ENCODE measurements at regions not wholly inside any gene's neighbourhood (a gene's known extent, or its start where the extent isn't known, plus 50 kb on each side); places are given as distances from the start of the nearest gene placed in this dataset.
"Not testable (repeated sequence)": the region's sequence is repeated elsewhere in the genome, so short reads cannot be mapped to it uniquely, and the experiment has no call there.

DNA sequence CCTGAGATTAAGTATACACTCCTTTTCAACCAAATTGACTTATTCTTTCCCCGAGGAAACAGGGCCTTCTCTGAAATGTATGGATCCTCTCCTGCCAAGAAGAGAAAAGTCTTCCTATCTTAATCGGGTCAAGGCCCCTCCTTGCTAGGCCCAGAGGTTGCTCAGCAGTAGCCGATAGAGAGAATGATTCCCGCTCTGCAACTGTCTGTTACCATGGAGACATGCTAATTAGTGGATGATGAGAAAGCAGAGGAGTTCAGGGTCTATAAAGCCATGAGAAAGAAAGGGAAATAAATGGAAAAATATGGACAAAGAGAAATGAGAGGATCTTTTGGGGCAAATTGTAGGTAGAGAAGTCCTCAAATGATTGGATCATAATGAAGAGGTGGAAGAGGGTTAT is 103.5 kb downstream of the POU4F1 start:
- WGBS, 2 donors (ENCODE audit: low coverage in 1 of 2) = 50 to 53% methylated on average over 3 to 4 of the region's 4 CpGs

DNA sequence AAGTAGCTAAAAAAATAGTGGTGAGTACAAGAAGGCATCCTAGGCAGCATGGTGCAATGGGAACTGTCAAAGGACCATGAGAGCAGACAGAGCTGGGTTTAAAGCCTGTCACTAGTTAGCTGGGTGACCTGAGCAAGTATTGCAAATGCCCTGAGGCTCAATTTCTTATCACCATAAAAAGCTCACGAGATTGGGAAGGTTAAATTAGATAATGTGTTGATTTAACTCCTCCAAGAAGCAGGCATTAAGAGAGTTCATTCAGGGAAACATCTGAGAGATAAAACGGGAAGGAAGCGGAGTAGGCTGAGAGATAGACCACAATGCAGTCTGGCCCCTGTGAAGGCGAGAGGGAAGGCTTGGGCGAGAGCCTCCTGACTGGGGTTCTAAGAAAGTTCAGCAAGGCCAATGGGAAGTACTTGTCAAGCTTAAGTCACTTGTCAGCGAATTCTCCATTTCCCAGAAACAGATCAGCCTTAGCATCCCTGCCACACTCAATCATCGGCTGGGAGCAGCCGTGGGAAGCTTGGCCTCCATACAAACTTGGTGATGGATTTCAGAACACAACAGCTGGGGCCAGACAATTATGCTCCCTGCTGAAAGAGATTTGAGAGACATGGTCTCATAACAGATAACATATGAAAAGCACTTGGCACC is 105.5 kb downstream of the POU4F1 start:
- Histone ChIP-seq H3K9me3 (no peaks in the 10 kb centered on the region), H3K4me1 (no peaks in the 10 kb centered on the region), H3K4me3 (no peak overlapping the region), H3K36me3 (no peaks in the 10 kb centered on the region), H3K27ac (no peak overlapping the region), H3K27me3 (no peaks in the 10 kb centered on the region)
- no peak for ATAC-seq
- 37 to 54% methylated on average over 3 to 6 of the region's 8 CpGs for WGBS, 2 donors (ENCODE audit: low coverage in 1 of 2)
- TF ChIP-seq EP300 (IDR thresholded peaks at IDR 0.05) = no peak

More for the DNA sequence above, 103.5 kb downstream of the POU4F1 start:
- H3K27me3 ChIP-seq = no peaks in the 10 kb centered on the region
- no peak for ATAC-seq
- no peak overlapping the region for H3K4me3 ChIP-seq
- no peaks in the 10 kb centered on the region for H3K36me3 ChIP-seq
- no peaks in the 10 kb centered on the region for H3K4me1 ChIP-seq
- no peak overlapping the region for H3K27ac ChIP-seq
- no peak for TF ChIP-seq EP300 (IDR thresholded peaks at IDR 0.05)
- TF ChIP-seq POLR2A (IDR thresholded peaks at IDR 0.05) = no peak
- TF ChIP-seq, protein P1, sequence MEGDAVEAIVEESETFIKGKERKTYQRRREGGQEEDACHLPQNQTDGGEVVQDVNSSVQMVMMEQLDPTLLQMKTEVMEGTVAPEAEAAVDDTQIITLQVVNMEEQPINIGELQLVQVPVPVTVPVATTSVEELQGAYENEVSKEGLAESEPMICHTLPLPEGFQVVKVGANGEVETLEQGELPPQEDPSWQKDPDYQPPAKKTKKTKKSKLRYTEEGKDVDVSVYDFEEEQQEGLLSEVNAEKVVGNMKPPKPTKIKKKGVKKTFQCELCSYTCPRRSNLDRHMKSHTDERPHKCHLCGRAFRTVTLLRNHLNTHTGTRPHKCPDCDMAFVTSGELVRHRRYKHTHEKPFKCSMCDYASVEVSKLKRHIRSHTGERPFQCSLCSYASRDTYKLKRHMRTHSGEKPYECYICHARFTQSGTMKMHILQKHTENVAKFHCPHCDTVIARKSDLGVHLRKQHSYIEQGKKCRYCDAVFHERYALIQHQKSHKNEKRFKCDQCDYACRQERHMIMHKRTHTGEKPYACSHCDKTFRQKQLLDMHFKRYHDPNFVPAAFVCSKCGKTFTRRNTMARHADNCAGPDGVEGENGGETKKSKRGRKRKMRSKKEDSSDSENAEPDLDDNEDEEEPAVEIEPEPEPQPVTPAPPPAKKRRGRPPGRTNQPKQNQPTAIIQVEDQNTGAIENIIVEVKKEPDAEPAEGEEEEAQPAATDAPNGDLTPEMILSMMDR (IDR thresholded peaks at IDR 0.05) = no peak
- TF ChIP-seq POLR2AphosphoS5 (IDR thresholded peaks at IDR 0.05) = no peak
- H3K9me3 ChIP-seq = no peaks in the 10 kb centered on the region

DNA sequence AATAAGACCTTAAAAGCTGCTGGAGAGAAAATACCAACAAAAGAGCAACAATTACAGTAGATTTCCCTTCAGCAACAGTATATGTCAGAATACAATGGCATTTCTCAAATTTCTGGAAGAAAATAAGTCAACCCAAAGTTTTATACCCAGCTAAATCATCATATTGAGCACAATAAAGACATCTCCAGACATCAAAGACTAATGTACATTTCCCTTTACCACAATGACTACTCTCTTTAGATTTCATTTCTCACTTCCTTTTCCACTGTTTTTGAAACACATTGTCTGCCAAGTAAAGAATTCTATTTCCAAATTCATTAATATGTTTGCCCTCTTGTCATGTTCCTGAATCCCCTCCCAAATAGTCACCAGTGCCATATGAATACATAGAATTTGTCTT is 111.4 kb downstream of the POU4F1 start:
- Histone ChIP-seq H3K4me3 (no peak overlapping the region), H3K27me3 (no peaks in the 10 kb centered on the region), H3K36me3 (no peaks in the 10 kb centered on the region)

DNA sequence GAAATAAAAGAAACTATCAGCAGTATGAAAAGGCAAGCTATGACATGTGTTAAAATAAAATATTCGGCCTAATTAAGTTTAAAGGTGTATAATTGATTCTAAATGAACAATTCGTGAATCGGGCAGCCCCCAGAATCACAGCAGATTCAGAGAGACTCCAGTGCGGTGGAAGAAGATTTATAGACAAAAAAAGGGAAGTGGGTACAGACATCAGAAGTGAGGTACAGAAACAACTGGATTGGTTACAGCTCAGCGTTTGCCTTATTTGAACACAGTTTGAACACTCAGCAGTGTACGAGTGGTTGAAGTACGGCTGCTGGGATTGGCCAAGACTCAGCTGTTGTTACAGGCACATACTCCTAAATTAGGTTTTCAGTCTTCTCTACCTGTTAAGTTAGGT is 113.1 kb downstream of the POU4F1 start:
- not testable (repeated sequence) for H3K36me3 ChIP-seq, H3K4me3 ChIP-seq, H3K27ac ChIP-seq, H3K9me3 ChIP-seq, H3K27me3 ChIP-seq, H3K4me1 ChIP-seq, ATAC-seq
- 68 to 83% methylated on average over 7 of the region's 7 CpGs for WGBS, 2 donors (ENCODE audit: low coverage in 1 of 2)

More for the DNA sequence above, 111.4 kb downstream of the POU4F1 start:
- H3K9me3 ChIP-seq = no peaks in the 10 kb centered on the region
- no peak for ATAC-seq
- no peak for TF ChIP-seq EP300 (IDR thresholded peaks at IDR 0.05)
- TF ChIP-seq, protein P1 (IDR thresholded peaks at IDR 0.05) = no peak
- no peak for TF ChIP-seq POLR2AphosphoS5 (IDR thresholded peaks at IDR 0.05)
- no peak for TF ChIP-seq POLR2A (IDR thresholded peaks at IDR 0.05)
- H3K27ac ChIP-seq = no peak overlapping the region
- no peaks in the 10 kb centered on the region for H3K4me1 ChIP-seq

DNA sequence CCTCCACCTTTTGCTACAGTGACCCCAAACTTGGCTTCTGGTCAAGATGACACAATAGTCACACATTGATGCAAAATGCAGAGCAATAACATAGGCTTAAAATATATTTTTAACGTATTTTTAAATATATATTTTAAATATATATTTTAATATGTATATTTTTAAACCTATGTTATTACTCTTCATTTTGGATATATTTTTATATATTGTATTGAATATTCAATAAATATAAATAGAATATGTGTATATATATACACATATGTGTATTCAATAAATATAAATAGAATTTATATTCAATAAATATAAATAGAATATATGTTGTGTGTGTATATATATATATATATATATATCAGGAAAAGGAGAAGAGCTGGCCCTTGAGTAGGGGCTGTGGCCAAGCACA is 115.6 kb downstream of the POU4F1 start:
- Histone ChIP-seq H3K9me3 (no peaks in the 10 kb centered on the region), H3K27me3 (no peaks in the 10 kb centered on the region), H3K27ac (no peak overlapping the region), H3K4me1 (no peaks in the 10 kb centered on the region), H3K4me3 (no peak overlapping the region), H3K36me3 (no peaks in the 10 kb centered on the region)
- no peak for TF ChIP-seq POLR2AphosphoS5 (IDR thresholded peaks at IDR 0.05)
- TF ChIP-seq, protein P1 (IDR thresholded peaks at IDR 0.05) = no peak
- no peak for TF ChIP-seq EP300 (IDR thresholded peaks at IDR 0.05)
- TF ChIP-seq POLR2A (IDR thresholded peaks at IDR 0.05) = no peak
- 75 to 93% methylated on average over 1 of the region's 1 CpG for WGBS, 2 donors (ENCODE audit: low coverage in 1 of 2)
- no peak for ATAC-seq

DNA sequence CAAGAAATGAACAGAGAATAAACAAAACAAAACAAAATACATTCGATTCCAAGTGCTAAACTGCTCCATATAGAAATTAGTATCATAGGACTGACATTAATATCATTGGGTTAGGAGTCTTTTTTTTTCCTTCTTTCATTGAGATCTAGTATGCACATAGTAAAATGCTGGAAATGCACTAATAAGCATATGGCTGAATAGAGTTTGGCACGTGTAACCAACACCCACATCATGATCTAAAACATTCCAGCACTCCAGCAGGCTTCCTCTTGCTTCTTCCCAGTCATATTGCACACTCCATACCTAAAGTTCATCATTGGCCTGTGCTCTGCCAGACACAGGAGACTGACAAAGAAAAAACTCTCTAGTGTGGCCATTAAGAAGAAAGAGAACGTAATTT is 117.5 kb downstream of the POU4F1 start:
- Histone ChIP-seq H3K27me3 (no peaks in the 10 kb centered on the region), H3K36me3 (no peaks in the 10 kb centered on the region)
- 64 to 77% methylated on average over 2 to 3 of the region's 3 CpGs for WGBS, 2 donors (ENCODE audit: low coverage in 1 of 2)

More for the DNA sequence above, 117.5 kb downstream of the POU4F1 start:
- H3K9me3 ChIP-seq = peaks cover 0 to 3% (median 0%) of the 10 kb centered on the region in 3 donors
- no peak overlapping the region for H3K4me3 ChIP-seq
- no peak for TF ChIP-seq POLR2A (IDR thresholded peaks at IDR 0.05)
- no peak for TF ChIP-seq POLR2AphosphoS5 (IDR thresholded peaks at IDR 0.05)
- TF ChIP-seq, protein P1 (IDR thresholded peaks at IDR 0.05) = no peak
- no peak for TF ChIP-seq EP300 (IDR thresholded peaks at IDR 0.05)
- H3K27ac ChIP-seq = no peak overlapping the region
- ATAC-seq = no peak
- H3K4me1 ChIP-seq = no peaks in the 10 kb centered on the region

Data from gastroesophageal sphincter (tissue), 4 donors.